GM23338 (cell line): ENCODE measurements at regions not wholly inside any gene's neighbourhood (a gene's known extent, or its start where the extent isn't known, plus 50 kb on each side); places are given as distances from the start of the nearest gene placed in this dataset.

Experiments
- ATAC-seq: fragments of 200-7000 bp; cut with Tn5 transposase; 3 replicates; pipeline ENCODE4 v1.9.1; 2020
- DNase-seq: peaks from one replicate; pipeline ENCODE4 v3.0.0-alpha.2; 2015; ENCODE audit warnings: low spot score
- H2AFZ ChIP-seq: fragments of 200-600 bp; sonication (generic); 2 replicates; pipeline ENCODE4 v1.8.0; 2016; ENCODE audit warnings: antibody characterized with exemption, mild to moderate bottlenecking, moderate library complexity
- H3F3A ChIP-seq: fragments of 200-600 bp; sonication (generic); replicated peaks from 2 replicates; pipeline ENCODE4 v1.8.0; 2017; ENCODE audit warnings: antibody characterized with exemption, mixed run types, low read depth
- H3K27ac ChIP-seq: fragments of 200-600 bp; sonication (generic); 2 replicates; pipeline ENCODE4 v1.6.1; 2016; ENCODE audit warnings: low read depth
- H3K27me3 ChIP-seq: fragments of 200-600 bp; sonication (generic); 2 replicates; pipeline ENCODE4 v1.8.0; 2016; ENCODE audit warnings: mild to moderate bottlenecking, mixed run types, moderate library complexity; ENCODE audit not compliant: insufficient read depth
- H3K36me3 ChIP-seq: fragments of 200-600 bp; sonication (generic); 2 replicates; pipeline ENCODE4 v1.8.0; 2016; ENCODE audit warnings: mild to moderate bottlenecking; ENCODE audit not compliant: insufficient read depth
- H3K4me1 ChIP-seq: fragments of 200-600 bp; sonication (generic); 2 replicates; pipeline ENCODE4 v1.8.0; 2016; ENCODE audit warnings: mild to moderate bottlenecking, moderate library complexity; ENCODE audit not compliant: insufficient read depth
- H3K4me2 ChIP-seq: fragments of 200-600 bp; sonication (generic); 2 replicates; pipeline ENCODE4 v1.7.1; 2017; ENCODE audit warnings: mixed run types
- H3K4me3 ChIP-seq: fragments of 200-600 bp; sonication (generic); 2 replicates; pipeline ENCODE4 v1.6.1; 2016; ENCODE audit warnings: mixed run types
- H3K79me2 ChIP-seq: fragments of 200-600 bp; sonication (generic); replicated peaks from 2 replicates; pipeline ENCODE4 v1.8.0; 2017; ENCODE audit warnings: mild to moderate bottlenecking; ENCODE audit not compliant: insufficient read depth
- H3K9me2 ChIP-seq: fragments of 200-600 bp; sonication (generic); 2 replicates; pipeline ENCODE4 v1.8.0; 2017; ENCODE audit not compliant: insufficient read depth
- H4K20me1 ChIP-seq: fragments of 200-600 bp; sonication (generic); replicated peaks from 2 replicates; pipeline ENCODE4 v1.8.0; 2017; ENCODE audit warnings: mild to moderate bottlenecking; ENCODE audit not compliant: insufficient read depth
- H3K27ac Mint-ChIP-seq: 2 replicates; pipeline ENCODE4 v1.8.0; 2020; ENCODE audit warnings: inconsistent platforms, mild to moderate bottlenecking, moderate library complexity, mixed read lengths
- H3K27me3 Mint-ChIP-seq: 3 replicates; pipeline ENCODE4 v1.8.0; 2022; ENCODE audit warnings: low read depth, mild to moderate bottlenecking, moderate library complexity, mixed read lengths, inconsistent platforms; ENCODE audit not compliant: insufficient read depth, poor library complexity
- H3K36me3 Mint-ChIP-seq: 3 replicates; pipeline ENCODE4 v1.8.0; 2021; ENCODE audit warnings: low read depth, mild to moderate bottlenecking, inconsistent platforms, moderate library complexity, mixed read lengths
- H3K4me1 Mint-ChIP-seq: 3 replicates; pipeline ENCODE4 v1.8.0; 2020; ENCODE audit warnings: mild to moderate bottlenecking, inconsistent platforms, mixed read lengths
- H3K4me3 Mint-ChIP-seq: 3 replicates; pipeline ENCODE4 v1.8.0; 2021; ENCODE audit warnings: moderate library complexity, mild to moderate bottlenecking, inconsistent platforms, mixed read lengths
- H3K9me3 Mint-ChIP-seq: 3 replicates; pipeline ENCODE4 v1.8.0; 2020; ENCODE audit warnings: moderate library complexity, mild to moderate bottlenecking, inconsistent platforms, mixed read lengths
- EZH2phosphoT487 ChIP-seq: fragments of 200-600 bp; sonication (generic); IDR thresholded peaks from one replicate; pipeline ENCODE4 v1.8.1; 2018; ENCODE audit warnings: antibody characterized with exemption; ENCODE audit not compliant: unreplicated experiment
- JUNB ChIP-seq: IDR thresholded peaks from one replicate; pipeline ENCODE4 v1.6.1; 2016; ENCODE audit warnings: antibody characterized with exemption; ENCODE audit not compliant: unreplicated experiment
- NANOG ChIP-seq: IDR thresholded peaks from 2 replicates; pipeline ENCODE4 v1.6.1; 2016; ENCODE audit warnings: antibody characterized with exemption, borderline replicate concordance
- POLR2AphosphoS5 ChIP-seq: IDR thresholded peaks from 2 replicates; pipeline ENCODE4 v1.6.1; 2016; ENCODE audit warnings: antibody characterized with exemption, low read depth
- STAT1 ChIP-seq: IDR thresholded peaks from one replicate; pipeline ENCODE4 v1.6.1; 2016; ENCODE audit warnings: antibody characterized with exemption; ENCODE audit not compliant: unreplicated experiment
- ZNF114 ChIP-seq: fragments of 250-450 bp; sonication (Bioruptor Pico); IDR thresholded peaks from 2 replicates; pipeline ENCODE4 v1.5.0; 2020; ENCODE audit warnings: mild to moderate bottlenecking, moderate library complexity
- TF ChIP-seq, protein P1 (sequence below), 2 experiments: fragments of 200-600 bp in 1 of 2; sonication (generic) in 1 of 2; conservative IDR thresholded peaks; 2 replicates each; pipeline versions ENCODE4 v1.5.1 to v1.6.1; 2016 to 2017; ENCODE audit warnings: antibody characterized with exemption in 2 of 2, low read depth in 2 of 2, mild to moderate bottlenecking in 2 of 2, moderate library complexity in 1 of 2
- TF ChIP-seq, protein P2 (sequence below): IDR thresholded peaks from one replicate; pipeline ENCODE4 v1.6.1; 2018; ENCODE audit warnings: antibody characterized with exemption; ENCODE audit not compliant: unreplicated experiment
- TF ChIP-seq, protein P3 (sequence below): fragments of 250-450 bp; sonication (Bioruptor Pico); IDR thresholded peaks from 2 replicates; pipeline ENCODE4 v1.5.0; 2020; ENCODE audit warnings: mild to moderate bottlenecking, moderate library complexity

DNA sequence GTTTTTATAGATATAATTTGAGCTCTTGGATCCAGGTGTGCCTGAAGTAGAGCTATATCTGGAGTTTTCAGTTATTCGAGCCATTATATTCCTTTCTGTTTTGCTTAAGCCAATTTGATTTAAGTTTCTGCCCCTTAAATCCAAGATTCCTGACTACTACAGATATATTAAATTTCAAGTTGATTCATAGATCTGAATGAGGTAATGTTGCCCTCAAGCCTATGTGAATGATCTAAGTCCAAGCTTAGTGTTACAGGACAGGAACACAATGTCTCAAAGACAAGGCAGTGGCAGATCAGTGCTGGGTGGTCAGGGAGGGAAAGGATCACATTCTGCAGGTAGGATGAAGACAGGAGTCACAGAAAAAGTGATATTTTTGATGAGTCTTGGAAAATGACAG, 75.7 kb upstream of the CTBP2 start:
- Histone ChIP-seq H3K4me3 (no peak overlapping the region), H3K4me1 (peaks cover 15% of the 10 kb centered on the region; the same call in 1 of the 2 replicates), H3K27ac (no peak overlapping the region), H3K4me2 (no peak overlapping the region), H3K79me2 (no peaks in the 10 kb centered on the region), H3K27me3 (no peaks in the 10 kb centered on the region), H3K36me3 (0 out of 2 replicates have a peak, but pooled peaks cover 8% of the 10 kb centered on the region), H2AFZ (no peak overlapping the region), H3K9me2 (0 out of 2 replicates have a peak, but pooled peaks cover 3% of the 10 kb centered on the region), H4K20me1 (no peaks in the 10 kb centered on the region), H3F3A (no peaks in the 10 kb centered on the region)
- Mint-ChIP-seq H3K36me3 (peaks cover 14% of the 10 kb centered on the region), H3K4me1 (peaks cover 19% of the 10 kb centered on the region), H3K4me3 (no peak overlapping the region), H3K27me3 (no peaks in the 10 kb centered on the region), H3K9me3 (peaks cover 26% of the 10 kb centered on the region), H3K27ac (no peak overlapping the region)
- TF ChIP-seq ZNF114 (CRISPR knock-in tag) = no peak
- TF ChIP-seq, protein P1, sequence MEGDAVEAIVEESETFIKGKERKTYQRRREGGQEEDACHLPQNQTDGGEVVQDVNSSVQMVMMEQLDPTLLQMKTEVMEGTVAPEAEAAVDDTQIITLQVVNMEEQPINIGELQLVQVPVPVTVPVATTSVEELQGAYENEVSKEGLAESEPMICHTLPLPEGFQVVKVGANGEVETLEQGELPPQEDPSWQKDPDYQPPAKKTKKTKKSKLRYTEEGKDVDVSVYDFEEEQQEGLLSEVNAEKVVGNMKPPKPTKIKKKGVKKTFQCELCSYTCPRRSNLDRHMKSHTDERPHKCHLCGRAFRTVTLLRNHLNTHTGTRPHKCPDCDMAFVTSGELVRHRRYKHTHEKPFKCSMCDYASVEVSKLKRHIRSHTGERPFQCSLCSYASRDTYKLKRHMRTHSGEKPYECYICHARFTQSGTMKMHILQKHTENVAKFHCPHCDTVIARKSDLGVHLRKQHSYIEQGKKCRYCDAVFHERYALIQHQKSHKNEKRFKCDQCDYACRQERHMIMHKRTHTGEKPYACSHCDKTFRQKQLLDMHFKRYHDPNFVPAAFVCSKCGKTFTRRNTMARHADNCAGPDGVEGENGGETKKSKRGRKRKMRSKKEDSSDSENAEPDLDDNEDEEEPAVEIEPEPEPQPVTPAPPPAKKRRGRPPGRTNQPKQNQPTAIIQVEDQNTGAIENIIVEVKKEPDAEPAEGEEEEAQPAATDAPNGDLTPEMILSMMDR (conservative IDR thresholded peaks at IDR 0.05; ENCODE audit: low read depth in 2 of 2) = no peak
- TF ChIP-seq POLR2AphosphoS5 = no peak
- TF ChIP-seq, protein P2, sequence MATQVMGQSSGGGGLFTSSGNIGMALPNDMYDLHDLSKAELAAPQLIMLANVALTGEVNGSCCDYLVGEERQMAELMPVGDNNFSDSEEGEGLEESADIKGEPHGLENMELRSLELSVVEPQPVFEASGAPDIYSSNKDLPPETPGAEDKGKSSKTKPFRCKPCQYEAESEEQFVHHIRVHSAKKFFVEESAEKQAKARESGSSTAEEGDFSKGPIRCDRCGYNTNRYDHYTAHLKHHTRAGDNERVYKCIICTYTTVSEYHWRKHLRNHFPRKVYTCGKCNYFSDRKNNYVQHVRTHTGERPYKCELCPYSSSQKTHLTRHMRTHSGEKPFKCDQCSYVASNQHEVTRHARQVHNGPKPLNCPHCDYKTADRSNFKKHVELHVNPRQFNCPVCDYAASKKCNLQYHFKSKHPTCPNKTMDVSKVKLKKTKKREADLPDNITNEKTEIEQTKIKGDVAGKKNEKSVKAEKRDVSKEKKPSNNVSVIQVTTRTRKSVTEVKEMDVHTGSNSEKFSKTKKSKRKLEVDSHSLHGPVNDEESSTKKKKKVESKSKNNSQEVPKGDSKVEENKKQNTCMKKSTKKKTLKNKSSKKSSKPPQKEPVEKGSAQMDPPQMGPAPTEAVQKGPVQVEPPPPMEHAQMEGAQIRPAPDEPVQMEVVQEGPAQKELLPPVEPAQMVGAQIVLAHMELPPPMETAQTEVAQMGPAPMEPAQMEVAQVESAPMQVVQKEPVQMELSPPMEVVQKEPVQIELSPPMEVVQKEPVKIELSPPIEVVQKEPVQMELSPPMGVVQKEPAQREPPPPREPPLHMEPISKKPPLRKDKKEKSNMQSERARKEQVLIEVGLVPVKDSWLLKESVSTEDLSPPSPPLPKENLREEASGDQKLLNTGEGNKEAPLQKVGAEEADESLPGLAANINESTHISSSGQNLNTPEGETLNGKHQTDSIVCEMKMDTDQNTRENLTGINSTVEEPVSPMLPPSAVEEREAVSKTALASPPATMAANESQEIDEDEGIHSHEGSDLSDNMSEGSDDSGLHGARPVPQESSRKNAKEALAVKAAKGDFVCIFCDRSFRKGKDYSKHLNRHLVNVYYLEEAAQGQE = no peak
- TF ChIP-seq JUNB = no peak
- TF ChIP-seq NANOG = no peak
- no peak for TF ChIP-seq EZH2phosphoT487
- ATAC-seq (no peak), DNase-seq (no peak)

DNA sequence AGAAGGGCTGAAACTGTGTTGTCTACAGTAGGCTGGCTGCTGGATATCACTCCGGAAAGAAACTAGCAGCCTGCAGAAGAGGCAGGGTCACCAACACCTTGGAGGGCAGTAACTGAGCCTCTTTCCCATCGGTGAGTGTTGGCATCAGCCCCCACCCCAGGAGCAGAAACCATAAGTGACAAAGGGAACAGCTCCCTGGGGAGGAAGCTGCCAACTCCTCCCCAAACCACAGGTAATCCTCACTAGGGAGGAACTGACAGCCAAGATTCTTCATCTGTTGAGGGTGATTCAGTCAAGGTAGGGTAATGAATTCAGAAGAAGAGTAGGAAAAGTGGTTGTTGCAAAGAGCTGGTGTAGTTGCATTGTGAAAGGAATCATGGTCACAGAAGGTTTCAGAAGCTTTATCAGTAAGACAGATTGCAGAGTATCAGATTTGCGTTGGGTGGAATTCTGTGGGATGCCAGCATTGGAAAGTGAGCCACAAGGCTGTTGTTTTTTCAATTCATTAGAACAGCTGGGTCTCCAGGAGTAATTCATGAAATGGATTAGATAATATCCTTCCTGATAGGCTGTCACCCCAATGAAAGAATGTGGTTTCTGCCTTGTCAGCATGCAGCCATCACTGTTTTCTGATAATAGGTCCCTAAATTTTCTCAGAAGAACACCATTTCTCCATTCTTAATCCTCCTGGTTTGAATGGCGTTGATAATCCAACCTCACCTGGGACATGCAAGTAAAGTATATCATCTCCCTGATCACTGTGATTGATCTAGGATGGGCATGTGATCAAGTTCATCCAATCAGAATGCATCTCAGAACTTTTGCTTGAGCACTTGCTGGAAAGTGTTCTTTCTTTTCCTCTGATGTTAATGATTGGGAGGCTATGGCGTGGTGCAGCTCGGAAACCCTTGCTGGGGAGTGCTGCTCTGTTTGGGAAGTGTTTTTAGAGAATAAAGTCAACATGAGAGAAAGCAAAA, 75.0 kb upstream of the CTBP2 start:
- Mint-ChIP-seq H3K4me1 (peaks cover 20% of the 10 kb centered on the region), H3K4me3 (no peak overlapping the region), H3K27ac (no peak overlapping the region), H3K27me3 (no peaks in the 10 kb centered on the region), H3K9me3 (peaks cover 26% of the 10 kb centered on the region), H3K36me3 (peaks cover 14% of the 10 kb centered on the region)
- Histone ChIP-seq H4K20me1 (no peaks in the 10 kb centered on the region), H3K4me2 (no peak overlapping the region), H2AFZ (no peak overlapping the region; the same call in 1 of the 2 replicates), H3K4me3 (no peak overlapping the region), H3K9me2 (0 out of 2 replicates have a peak, but pooled peaks cover 3% of the 10 kb centered on the region), H3K27ac (no peak overlapping the region), H3K79me2 (no peaks in the 10 kb centered on the region), H3K27me3 (no peaks in the 10 kb centered on the region), H3K36me3 (0 out of 2 replicates have a peak, but pooled peaks cover 8% of the 10 kb centered on the region), H3K4me1 (peaks cover 15% of the 10 kb centered on the region; the same call in 1 of the 2 replicates), H3F3A (no peaks in the 10 kb centered on the region)
- ATAC-seq = no peak
- no peak for DNase-seq
- TF ChIP-seq STAT1 (no peak), JUNB (no peak)
- TF ChIP-seq, protein P3, sequence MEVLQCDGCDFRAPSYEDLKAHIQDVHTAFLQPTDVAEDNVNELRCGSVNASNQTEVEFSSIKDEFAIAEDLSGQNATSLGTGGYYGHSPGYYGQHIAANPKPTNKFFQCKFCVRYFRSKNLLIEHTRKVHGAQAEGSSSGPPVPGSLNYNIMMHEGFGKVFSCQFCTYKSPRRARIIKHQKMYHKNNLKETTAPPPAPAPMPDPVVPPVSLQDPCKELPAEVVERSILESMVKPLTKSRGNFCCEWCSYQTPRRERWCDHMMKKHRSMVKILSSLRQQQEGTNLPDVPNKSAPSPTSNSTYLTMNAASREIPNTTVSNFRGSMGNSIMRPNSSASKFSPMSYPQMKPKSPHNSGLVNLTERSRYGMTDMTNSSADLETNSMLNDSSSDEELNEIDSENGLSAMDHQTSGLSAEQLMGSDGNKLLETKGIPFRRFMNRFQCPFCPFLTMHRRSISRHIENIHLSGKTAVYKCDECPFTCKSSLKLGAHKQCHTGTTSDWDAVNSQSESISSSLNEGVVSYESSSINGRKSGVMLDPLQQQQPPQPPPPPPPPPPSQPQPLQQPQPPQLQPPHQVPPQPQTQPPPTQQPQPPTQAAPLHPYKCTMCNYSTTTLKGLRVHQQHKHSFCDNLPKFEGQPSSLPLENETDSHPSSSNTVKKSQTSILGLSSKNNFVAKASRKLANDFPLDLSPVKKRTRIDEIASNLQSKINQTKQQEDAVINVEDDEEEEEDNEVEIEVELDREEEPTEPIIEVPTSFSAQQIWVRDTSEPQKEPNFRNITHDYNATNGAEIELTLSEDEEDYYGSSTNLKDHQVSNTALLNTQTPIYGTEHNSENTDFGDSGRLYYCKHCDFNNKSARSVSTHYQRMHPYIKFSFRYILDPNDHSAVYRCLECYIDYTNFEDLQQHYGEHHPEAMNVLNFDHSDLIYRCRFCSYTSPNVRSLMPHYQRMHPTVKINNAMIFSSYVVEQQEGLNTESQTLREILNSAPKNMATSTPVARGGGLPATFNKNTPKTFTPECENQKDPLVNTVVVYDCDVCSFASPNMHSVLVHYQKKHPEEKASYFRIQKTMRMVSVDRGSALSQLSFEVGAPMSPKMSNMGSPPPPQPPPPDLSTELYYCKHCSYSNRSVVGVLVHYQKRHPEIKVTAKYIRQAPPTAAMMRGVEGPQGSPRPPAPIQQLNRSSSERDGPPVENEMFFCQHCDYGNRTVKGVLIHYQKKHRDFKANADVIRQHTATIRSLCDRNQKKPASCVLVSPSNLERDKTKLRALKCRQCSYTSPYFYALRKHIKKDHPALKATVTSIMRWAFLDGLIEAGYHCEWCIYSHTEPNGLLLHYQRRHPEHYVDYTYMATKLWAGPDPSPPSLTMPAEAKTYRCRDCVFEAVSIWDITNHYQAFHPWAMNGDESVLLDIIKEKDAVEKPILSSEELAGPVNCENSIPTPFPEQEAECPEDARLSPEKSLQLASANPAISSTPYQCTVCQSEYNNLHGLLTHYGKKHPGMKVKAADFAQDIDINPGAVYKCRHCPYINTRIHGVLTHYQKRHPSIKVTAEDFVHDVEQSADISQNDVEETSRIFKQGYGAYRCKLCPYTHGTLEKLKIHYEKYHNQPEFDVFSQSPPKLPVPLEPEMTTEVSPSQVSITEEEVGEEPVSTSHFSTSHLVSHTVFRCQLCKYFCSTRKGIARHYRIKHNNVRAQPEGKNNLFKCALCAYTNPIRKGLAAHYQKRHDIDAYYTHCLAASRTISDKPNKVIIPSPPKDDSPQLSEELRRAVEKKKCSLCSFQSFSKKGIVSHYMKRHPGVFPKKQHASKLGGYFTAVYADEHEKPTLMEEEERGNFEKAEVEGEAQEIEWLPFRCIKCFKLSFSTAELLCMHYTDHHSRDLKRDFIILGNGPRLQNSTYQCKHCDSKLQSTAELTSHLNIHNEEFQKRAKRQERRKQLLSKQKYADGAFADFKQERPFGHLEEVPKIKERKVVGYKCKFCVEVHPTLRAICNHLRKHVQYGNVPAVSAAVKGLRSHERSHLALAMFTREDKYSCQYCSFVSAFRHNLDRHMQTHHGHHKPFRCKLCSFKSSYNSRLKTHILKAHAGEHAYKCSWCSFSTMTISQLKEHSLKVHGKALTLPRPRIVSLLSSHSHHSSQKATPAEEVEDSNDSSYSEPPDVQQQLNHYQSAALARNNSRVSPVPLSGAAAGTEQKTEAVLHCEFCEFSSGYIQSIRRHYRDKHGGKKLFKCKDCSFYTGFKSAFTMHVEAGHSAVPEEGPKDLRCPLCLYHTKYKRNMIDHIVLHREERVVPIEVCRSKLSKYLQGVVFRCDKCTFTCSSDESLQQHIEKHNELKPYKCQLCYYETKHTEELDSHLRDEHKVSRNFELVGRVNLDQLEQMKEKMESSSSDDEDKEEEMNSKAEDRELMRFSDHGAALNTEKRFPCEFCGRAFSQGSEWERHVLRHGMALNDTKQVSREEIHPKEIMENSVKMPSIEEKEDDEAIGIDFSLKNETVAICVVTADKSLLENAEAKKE = no peak
